NCI-H146 treated with DMSO at 0.1 percent for 48 hours (cell line): ENCODE measurements at regions not wholly inside any gene's neighbourhood (a gene's known extent, or its start where the extent isn't known, plus 50 kb on each side); places are given as distances from the start of the nearest gene placed in this dataset.
"Not testable (repeated sequence)": the region's sequence is repeated elsewhere in the genome, so short reads cannot be mapped to it uniquely, and the experiment has no call there.

Experiments
- DNase-seq: peaks from one replicate; lab custom pipeline; 2025; ENCODE audit not compliant: unreplicated experiment; lab: John Stamatoyannopoulos, UW

DNA sequence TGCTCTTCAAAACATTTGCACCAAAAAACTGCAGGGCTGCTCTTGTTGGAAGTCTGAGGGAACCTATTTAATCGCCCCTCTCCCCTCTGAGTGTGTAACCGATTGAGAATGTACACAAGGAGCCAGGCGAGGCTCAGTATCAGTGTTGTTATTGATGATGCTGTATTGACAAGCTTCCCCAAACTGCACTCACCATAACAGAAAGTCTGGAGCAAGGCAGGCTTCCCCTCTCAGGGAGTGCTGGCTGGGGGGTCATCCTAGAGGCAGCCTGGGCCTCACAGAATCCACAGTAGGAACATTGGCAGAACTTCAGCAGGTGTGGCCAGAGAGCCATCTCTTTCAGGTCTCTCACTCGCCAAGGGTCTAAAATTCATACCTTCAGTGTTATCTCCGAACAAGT lies 58.1 kb upstream of the TUNAR start:
- no peak for DNase-seq

DNA sequence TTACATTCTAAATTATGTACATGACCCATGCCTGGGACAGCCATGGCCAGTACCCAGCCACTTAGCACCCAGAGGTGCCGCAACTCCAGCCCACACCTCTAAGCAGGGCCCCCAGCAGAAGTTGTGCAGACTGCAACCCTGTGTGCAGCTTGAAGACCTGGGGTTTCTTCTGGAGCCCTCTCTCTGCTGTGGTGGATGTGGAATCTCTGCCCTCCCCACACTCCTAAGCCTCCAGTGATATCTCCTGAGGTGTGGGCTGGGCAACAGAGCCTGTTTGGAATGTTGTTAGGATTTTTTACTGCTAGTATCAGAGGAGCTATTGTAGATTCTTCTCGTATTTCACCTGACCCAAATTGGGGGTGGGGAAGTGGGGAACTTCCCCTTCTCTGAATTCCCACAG lies 59.4 kb upstream of the TUNAR start:
- peak; percentile 24 for DNase-seq

DNA sequence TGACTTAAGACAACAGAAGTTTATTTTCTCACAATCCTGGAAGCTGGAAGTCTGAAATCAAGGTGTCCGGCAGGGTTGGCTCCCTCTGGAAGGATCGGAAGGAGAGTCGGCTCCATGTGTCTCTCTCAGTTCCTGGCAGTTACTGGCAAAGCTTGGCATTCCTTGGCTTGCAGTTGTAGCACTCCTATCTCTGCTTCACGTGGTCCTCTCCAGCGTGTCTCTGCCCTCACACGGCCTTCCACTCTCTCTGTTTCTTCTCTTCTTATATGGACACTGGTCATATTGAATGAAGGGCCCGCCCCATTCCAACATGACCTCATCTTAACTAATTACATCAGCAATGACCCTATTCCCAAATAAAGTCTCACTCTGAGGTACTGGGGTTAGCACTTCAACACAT lies 60.1 kb upstream of the TUNAR start:
- no peak for DNase-seq

DNA sequence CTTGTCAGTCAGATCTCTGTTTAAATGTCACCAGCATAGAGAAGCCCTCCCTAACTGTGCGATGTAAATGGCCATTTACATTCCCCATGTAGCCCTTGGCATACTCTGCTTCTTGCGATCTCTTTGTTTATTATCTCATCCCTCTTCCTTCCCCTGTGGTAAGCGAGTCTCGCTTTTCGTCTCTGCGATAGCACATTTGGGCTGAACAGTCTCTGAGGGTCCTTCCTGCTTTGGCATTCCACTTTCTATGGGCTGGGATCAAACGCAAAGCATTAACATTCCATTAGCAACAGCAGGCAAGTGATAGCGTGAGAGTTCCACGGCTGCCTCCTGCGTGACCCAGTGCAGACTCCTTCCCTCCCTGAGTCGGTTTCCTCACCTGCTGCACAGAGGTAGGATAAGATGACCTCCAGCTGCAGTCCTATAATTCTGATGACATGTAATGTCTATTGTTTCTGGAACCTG lies 61.4 kb upstream of the TUNAR start:
- no peak for DNase-seq

DNA sequence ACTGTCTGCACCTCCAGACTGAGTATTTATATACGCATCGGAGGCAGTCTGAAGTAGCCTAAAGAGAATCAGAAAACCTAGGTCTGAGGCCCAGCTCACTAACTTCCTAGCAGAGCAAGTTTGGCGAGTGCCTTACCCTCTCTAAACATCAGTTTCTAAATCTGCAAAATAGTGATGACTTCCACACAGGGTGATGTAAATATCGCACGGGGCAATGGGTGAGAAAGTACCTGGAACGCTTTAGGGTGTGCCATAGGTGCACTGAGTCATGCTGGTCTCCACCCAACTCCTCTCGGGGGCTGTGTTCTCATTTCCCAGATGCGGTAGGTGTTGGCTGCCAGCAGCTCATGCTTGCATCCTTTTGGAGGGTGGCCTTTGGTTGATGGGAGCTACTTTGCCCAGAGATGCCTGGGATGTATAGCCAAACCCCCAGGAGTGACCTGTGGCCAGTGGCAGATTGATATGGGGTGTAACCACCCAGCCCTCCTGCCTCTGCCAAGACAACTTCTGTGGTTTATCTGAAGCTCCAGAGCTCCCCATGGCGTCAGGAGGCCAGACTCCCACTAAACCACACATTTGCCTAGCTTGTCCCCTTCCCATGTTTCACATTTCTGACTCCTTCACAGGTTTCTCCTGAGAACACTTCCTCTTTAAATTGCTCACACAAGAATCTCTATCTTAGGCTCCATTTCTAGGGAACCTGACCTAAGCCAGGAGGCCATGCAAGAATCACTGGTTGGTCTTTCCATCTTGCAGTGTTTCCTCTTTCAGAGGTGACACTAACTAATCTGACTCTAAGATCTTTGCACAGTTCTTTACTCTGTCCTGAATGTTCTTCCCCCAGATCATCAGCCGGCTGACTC lies 62.0 kb upstream of the TUNAR start:
- no peak for DNase-seq

DNA sequence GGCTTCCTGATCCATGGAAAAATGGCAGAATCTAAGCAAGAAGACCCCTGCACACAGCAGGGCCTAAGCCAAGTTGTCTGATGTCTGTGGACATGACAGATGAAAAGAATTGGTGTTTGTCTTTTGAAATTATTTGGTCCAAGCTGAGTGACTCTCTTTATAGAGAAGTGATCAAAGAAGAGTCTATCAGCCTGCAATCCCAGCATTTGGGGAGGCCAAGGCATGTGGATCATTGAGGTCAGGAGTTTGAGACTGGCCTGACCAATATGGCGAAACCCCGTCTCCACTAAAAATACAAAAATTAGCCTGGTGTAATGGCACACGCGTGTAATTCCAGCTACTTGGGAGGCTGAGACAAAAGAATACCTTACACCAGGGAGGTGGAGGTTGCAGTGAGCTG lies 64.8 kb upstream of the TUNAR start:
- no peak for DNase-seq

DNA sequence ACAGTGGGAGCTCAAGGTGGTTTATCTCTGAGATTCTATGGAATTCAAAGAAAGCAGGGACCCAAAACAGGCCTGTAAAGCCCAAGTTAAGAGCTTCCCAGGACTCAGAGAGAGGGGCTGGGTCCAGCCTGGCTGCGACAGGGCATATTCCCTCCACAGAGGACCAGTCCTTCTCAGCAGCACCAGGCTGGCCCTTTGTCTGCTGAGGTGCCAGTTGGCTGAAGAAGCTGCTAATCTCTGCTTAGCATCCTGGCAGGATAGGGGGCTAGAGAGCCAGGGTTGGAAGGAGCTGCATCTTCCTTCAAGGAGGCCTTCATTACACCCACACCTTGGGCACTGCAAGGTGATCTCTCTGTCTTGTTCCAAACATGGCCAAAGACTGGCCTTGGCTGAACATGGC lies 68.3 kb upstream of the TUNAR start:
- DNase-seq: no peak

DNA sequence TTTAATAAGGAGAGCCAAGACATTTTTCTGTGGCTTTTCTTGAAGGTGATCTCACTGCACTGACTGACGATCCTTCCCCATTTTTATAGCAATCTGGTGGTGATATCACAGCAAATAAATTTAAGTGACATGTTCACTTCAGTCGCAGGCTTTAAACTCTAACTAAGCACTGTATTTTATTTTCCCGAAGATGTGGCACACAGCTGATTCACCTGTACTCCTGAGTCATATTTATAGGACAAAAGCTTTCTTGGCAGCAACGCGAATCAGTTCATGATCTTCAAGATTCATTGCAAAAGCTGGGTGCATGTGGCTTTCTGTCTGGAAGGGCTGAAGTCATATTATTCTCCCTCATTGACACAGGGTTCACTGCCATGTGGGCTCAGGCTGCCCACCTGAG lies 79.8 kb upstream of the TUNAR start:
- no peak for DNase-seq

DNA sequence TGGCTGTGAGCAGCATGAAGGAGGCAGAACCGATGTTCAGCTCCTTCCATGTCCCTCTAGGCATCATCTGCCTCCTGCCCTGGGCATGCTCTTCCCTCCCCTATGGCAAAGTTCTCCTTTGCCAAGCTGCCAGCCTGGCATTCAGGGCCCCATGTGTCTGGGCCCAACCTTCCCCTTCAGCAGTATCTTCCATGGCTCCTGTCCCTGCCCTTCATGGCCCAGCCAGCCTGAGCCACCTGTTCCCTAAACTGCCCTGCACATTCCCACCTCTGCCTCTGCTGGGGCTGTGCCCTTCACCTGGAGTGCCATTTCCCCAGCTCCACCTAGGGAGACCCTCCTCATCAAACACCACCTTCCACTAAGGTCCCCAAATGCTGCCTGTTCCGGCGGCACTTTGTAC lies 74.0 kb upstream of the TCL1A start:
- no peak for DNase-seq

DNA sequence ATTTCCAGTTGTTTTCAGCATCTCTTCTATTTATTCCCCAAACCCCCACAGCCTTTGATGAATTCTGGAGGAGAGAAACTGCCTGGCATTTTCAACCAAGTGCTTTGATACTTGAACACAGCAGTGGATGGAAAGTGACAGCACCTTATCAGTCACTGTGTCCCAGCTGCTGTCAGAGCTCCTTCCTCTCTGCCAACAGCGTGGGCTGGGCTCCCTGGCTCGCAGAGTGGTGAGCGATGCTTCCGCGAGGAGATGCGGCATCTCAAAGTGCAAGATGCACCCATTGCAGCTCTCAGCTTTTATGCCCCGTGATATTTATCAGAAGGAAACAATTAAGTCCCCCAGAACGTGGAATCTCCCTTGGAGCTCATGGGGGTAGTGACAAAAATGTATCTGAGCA lies 72.6 kb upstream of the TCL1A start:
- no peak for DNase-seq

DNA sequence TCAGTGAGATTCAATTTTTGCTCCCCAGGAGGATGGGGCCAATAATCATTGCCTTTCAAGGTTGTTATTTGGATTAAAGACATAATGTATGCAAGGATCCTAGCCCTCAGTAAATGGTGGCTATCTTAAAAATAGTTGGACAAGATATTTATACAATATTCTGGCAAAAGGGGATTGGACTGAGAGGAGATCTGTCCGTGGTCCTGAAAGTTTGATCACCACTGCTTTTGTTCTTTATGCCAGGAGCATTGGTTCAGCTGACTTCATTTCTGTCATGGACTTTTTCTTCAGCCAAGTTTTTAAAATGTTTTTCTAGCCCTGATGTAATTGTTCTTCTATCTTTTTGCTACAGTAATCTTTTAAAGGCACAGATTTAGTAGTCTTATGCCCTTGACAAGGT lies 70.2 kb upstream of the TCL1A start:
- DNase-seq: no peak

DNA sequence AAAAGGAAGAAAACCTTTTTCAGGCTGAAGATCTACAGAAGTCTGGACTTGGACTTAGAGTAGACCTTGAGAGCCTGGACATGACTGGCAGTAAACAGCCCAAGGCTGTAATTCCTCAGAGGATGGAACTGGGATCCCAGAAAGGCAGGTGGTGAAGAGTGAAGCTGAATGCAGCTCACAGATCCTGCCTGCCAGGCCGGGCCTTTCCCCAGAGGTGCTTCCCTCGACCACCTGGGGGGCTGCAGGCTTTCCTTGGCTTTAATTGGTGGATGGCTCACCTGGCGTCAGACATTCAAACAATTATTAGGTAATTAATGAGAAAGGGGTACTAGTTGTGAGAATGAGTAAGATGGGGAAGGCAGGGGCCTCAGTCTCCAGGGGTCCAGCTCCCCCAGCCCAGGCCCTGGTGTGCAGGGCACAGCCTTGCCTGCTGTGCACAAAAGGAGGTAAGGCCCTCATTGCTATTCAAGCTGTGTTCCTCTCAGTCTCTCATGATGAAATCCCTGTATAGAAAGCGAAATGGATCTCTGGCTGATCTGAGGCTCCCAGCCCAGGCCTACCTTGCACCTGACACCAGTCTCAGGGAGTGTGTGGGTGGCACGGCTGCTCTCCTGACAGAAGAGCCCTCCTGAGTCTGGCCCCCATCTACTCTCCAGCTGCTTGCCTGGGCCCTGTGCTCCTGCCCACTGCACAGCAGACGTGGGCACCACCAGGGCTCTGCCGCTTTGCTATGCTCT lies 63.0 kb upstream of the TCL1A start:
- peak; percentile 66 for DNase-seq

DNA sequence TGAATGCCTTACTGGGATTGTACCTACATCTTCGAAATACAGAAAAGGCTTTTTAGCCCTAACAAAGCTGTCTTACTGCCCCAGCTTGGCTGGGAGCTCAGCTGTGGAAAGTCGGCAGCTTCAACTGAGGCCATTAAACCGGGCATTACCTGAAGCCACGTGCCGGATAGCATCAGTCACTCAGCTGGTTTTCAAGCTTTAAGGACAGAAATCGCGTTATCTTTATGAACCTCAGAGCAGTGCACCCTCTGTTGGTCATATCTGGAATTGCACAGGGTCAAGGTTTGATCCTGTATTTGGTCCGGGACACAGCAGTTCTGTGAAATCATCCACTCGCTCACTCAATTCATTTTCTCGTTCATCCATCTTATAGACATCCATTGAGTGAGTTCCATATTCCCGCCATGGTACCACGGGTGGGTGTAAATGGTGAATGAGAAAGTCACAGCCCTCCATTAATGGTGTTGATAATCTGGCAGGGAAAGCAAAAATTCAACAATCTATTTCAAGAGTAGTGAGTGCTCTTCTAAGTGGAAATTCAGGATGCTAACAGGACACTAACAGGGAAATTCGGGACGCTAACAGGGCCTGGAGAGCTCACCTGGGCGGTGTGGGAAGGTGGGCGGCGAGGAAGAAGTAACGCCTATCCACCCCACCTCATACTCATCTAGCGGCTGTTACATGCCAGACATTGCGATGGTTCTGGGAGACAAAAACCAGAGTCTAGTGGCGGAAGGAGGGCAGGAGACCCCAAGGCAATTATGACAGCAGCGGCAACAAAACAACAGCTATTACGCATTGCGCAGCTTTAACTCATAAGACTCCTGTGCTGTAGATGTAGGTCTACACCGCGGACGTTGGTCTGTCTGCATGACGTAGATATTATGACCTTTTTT lies 60.6 kb upstream of the TCL1A start:
- peak; percentile 39 for DNase-seq

DNA sequence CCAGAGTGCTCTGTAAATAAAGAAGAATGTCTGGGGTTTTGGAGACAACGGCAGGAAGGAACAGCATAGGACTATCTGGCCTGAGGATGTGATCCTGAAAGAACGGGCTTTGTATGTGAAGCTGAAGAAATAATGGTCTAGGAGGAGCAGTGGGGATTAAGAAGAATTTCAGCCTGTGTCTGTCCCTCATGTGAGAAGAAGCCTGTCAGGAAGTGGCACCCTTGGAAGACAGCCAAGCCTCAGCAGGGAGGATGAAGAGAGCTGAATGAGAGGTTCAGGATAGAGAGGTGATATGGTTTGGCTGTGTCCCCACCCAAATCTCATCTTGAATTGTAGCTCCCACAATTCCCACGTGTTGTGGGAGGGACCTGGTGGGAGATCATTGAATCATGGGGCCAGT lies 56.9 kb upstream of the TCL1A start:
- peak; percentile 16 for DNase-seq

DNA sequence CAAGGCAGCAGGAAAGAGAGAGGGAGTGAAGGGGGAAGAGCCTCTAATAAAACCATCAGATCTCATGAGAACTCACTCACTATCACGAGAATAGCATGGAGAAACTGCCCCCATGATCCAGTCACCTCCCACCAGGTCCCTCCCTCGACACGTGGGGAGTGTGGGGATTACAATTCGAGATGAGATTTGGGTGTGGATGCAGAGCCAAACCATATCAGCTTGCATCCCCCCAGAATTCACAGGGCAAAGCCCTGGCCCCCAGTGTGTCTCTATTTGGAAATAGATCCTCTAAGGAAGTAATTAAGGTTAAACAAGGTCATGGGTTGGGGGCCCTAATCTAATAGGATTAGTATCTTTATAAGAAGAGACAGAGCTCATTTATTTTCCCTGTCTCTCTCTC lies 56.1 kb upstream of the TCL1A start:
- no peak for DNase-seq

DNA sequence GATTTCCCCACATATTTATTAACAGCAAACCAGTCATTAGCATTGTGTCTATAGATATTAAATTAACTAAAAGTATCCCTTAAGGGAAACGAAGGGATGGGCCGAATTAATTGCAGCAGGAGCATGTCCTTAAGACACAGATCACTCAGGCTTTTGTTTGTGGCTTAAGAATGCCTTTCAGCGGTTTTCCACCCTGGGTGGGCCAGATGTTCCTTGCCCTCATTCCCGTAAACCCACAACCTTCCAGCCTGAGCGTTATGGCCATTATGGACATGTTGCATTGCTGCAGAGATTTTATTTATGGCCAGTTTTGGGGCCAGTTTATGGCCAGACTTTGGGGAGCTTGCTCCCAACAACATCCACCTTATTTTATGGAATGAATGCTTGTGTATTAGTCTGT lies 55.5 kb upstream of the TCL1A start:
- not testable (repeated sequence) for DNase-seq

DNA sequence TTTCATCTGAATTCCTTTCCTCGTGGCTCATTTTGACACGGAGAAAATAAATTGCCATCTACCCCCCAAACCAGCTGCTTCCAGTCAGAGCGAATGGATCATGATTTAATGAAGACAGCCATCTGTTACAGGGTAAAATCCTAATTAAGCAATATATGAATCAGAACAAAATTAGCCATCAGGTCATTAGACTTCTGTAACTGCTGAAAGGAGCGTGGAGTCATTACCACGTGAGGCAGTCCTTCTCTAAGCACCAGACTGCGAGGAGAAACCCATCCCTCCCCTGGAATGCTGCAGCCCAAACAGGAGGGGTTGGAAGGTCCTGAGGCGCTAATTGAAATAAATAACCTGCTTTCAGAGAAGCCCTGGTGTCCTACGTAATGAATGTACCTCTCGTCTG lies 51.1 kb upstream of the TCL1A start:
- no peak for DNase-seq

DNA sequence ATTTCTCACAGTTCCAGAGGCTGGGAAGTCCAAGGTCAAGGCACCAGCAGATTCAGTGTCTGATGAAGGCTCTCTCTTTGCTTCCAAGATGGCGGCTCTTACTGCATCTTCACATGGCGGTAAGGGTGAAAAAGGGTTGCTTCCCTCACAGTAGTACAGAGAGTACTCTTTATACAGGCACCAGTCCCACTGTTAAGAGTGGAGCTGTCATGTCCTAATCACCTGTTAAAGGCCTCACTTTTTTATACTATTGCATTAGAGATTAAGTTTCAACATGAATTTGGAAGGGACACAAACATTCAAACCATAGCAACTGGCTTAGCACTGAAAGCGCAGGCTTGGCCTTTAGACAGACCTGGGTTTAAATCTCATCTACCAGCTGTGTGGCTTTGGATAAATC lies 50.0 kb upstream of the TCL1A start:
- DNase-seq: no peak
